HG03159 (cell line): ENCODE measurements at regions not wholly inside any gene's neighbourhood (a gene's known extent, or its start where the extent isn't known, plus 50 kb on each side); places are given as distances from the start of the nearest gene placed in this dataset.

Source experiments
- ATAC-seq: cut with Tn5 transposase; IDR thresholded peaks from one replicate; pipeline ENCODE4 v1.9.1; 2021; ENCODE audit warnings: mild to moderate bottlenecking, moderate library complexity; ENCODE audit not compliant: unreplicated experiment

DNA sequence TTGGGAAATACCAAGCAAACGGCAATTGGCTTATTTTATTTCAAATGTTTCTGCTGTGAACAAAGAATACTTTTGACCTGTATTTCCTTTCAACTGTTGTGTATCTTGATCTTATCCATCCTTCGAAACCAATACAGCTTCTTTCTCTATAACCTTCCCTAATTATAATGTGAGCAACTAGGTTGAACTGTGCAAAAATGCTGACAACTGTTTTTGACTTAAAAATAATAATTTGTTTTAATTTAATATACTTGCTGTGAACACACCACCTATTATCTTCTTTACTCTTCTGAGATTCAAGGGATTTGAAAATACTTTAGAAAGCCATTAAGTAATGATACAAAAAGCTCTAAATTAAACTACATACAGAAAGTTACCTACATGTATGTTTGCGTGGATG, 682.5 kb upstream of the CCDC179 start:
- no peak for ATAC-seq

DNA sequence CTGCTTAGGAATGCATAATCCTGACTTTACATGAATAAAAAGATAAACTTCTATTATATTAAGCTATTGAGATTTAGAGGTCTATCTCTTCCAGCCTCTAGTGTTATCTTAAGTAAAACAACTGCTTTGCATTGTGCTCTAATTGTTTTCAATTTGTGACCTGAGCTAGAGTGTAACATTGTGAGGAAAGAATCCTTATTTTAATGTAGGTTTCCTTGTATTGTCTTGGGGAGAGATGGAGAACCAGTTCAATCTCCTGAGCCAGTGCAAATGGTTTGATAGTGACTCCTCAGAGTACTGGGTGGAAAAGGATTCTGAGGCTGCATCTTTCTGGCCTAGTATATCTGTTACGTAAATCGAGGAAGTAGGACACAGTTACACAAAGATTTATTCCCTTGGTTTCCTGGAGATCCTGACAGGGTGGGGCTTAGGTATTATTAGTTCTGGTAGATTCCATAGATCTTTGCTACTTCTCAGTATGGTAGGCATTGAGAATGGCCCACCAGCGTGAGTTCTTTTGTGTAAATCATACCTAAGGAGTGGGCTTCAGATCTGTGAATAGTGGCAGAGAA, 683.5 kb upstream of the CCDC179 start:
- ATAC-seq, result no peak

DNA sequence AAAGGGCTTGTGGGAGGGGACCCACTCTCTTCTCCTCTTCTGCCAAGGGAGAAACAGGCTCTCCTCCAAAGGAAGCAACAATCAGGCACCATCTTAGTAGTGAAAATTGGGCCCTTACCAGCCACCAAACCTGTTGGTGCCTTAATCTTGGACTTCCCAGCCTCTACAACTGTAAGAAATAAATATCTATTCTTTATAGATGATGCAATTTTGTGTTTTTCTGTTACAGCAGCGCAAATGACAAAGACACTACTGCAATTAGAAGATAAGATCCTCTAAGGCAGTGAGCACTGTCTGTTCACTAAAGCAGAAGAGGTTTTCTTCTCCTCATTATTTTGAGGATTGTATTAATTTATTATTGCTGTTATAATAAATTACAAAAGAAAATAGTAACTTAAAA, 691.4 kb upstream of the CCDC179 start:
- no peak for ATAC-seq

DNA sequence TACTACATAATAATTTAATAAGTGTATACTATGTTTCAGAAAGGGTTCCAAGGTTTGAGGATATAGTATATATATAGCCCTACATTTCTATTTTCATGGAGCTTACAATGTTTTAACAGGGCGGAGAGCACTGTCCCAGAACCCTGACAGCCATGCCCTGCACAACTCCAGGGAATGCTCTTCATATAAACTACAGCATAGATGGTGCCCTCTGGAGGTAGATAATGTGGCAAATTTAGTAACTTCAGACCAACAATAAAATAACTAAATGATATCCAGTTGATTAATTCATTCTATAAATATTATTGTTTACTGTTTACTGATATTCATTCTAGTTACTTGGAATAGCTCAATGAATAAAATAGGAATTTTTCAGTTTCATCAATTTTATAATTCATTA, 693.7 kb upstream of the CCDC179 start:
- ATAC-seq, result no peak

DNA sequence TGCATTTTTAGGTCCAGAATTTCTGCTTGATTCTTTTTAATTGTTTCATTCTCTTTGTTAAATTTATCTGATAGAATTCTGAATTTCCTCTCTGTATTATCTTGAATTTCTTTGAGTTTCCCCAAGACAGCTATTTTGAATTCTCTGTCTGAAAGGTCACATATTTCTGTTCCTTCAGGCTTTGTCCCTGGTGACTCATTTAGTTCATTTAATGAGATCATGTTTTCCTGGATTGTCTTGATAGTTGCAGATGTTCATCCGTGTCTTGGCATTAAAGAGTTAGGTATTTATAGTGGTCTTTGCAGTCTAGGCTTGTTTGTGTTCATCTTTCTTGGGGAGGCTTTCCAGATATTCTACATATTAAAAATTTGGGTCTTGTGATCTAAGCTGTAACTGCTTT, 694.8 kb upstream of the CCDC179 start:
- no peak for ATAC-seq

DNA sequence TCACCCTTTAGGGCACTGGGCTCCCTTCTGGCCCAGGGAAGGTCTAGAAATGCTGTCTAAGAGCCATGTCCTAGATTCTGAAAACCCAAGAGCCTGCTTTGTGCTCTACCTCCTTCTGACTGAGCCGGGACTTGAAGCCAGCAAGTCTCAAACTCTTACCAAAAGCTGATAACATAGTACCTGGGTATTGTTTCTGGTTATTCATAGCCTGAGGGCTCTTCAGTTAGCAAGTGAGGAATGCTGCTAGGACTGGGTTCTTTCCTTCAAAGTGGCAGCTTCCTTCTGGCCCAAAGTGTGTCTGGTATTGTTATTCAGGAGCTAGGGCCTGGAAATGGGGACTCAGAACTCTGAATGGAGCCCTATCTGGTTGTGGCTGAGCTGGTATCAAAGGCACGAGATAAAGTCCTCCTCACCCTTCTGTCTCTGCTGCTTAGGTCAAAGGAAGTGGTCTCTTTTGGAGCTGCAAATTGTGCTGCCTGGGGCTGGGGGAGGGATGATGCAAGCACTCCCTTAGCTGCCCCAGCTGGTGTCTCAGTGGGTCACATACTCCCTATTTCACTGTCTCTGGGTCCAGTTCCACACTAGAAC, 696.0 kb upstream of the CCDC179 start:
- ATAC-seq, result no peak

DNA sequence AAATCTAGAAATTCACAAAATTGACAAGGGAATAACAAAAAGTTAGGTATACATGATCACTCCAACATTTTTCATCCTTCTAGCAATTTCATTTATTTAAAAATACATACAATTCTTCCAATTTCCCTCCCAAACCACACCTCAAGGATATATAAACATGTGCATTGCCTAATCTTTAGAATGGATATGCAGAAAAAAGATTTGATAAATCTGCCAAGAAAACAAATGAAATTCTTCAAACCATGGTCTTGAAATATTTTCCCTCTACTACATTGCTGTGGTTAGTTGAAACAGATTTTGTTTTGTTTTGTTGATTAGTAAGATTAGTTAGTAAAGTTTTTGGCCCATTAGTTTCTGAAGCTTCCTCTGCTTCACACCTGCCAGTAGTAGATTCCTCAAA, 703.3 kb upstream of the CCDC179 start:
- ATAC-seq, result no peak

DNA sequence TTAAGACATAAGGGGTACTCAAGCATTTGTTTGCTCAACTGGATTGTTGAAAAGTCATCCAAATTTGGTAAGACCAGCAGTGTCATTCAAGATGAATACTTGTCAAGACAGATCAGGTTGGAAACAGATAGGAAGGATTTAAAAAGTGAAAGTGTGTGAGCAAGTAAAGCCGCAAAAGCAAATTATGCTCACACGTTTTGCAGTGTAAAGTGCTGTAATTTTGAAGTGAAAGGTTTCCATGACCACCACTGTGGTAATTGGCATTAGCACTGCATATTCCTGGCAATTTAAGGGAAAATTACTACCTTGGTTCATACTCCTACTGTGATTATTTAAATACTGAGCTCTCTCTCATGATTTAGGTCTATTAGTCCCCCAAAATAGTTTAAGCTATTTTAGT, 704.1 kb upstream of the CCDC179 start:
- no peak for ATAC-seq

DNA sequence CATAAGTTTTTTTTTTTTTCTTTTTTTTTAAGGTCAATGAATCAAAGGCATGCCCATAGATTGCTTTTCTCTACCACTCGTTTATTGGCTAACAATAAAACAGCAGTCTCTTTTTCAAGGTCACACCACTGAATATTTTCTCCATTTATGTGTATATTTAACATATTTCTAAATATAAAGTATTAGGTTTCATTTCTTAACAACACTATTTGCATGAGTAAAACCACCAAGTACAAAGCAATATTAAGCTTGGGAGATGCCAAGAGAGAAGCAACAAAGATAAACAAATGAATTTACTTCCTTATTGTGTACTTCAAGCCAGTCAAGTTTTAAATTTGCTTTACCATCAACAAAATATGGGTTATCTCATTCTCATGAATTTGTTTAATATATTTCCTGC, 708.9 kb upstream of the CCDC179 start:
- ATAC-seq, result peak; percentile 39

DNA sequence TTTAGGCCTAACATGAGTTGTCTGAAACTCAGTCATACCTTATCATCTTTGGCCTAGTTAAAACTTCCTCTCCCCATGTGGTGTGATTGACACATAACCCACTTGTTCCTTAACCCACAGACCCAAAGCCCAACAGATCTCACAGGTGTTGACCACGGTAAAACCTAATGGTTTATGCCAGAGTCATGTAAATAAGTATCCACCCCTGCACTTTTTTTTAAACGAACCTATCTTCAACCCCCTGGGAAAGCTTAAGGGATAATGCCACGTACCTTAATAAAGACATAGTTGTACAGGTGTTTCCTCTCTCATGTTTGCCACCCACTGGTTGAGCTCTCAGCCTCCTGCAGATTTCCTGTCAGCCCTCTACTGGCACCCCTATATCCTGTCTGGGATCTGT, 709.3 kb upstream of the CCDC179 start:
- ATAC-seq, result peak; percentile 80

DNA sequence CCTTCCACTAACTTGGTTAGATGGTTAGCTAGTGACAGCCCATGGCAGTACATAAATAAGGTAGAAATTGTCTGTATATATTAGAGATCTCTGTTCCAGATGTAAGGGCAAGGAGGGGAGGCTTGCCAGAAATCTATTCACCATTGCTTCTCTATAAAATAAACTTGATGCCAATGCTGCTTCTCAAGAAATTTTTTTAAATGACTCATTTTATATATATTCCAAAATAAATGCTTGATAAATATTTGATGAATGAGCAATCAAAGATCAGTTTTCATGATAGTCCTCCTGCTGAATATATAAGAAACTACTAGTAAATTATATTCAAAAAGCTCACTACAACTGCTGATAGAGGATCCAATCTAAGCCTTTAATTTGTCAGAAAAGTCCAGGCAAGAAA, 710.6 kb upstream of the CCDC179 start:
- ATAC-seq, result no peak

DNA sequence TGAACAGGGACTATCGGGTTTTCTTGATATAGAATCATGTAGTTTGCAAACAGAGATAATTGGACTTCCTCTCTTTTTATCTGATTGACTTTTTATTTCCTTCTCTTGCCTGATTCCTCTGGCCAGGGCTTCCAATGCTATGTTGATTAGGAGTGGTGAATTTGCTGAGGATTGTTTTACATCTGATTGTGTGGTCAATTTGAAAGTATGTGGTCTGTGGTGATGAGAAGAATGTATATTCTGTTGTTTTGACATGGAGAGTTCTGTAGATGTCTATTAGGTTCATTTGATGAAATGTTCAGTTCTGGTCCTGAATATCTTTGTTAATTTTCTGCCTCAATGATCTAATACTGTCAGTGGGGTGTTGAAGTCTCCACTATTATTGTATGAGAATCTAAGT, 713.2 kb upstream of the CCDC179 start:
- no peak for ATAC-seq

DNA sequence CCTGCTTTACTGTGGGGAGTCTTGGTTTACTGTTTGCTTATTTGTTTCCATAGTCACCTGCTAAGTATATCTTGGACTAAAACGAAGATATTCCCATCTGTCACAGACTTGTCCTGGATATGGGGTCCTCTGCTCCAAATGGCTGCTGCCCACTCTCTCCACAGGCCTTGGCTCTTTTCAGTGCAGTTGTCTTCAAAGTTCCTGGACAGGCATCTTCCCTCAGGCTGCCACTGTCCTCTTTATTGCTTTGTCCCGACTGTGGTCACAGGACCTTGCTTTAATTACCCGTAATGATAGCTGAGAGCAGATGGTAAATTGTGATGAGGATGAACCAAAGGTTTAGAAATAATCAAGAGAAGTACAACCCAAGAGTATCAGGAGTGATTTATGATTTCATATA, 713.9 kb upstream of the CCDC179 start:
- no peak for ATAC-seq

DNA sequence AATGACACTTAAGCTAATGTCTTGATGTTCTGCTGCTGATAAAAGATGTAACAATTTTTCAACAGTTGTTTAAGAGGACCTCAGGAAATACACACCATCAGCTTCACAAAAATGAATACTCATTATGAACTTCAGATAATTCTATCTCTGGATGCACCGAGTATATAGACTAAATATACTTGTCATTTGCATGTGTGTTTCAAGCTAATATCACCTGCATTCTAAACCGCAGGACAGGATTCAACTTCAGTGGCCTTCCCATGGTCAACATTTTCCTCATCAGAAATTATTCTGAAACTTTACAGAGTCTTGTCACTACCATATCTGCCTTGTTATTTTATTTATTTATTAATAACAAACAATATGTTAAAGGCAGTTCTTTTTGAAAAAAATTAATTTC, 717.0 kb upstream of the CCDC179 start:
- ATAC-seq, result no peak

DNA sequence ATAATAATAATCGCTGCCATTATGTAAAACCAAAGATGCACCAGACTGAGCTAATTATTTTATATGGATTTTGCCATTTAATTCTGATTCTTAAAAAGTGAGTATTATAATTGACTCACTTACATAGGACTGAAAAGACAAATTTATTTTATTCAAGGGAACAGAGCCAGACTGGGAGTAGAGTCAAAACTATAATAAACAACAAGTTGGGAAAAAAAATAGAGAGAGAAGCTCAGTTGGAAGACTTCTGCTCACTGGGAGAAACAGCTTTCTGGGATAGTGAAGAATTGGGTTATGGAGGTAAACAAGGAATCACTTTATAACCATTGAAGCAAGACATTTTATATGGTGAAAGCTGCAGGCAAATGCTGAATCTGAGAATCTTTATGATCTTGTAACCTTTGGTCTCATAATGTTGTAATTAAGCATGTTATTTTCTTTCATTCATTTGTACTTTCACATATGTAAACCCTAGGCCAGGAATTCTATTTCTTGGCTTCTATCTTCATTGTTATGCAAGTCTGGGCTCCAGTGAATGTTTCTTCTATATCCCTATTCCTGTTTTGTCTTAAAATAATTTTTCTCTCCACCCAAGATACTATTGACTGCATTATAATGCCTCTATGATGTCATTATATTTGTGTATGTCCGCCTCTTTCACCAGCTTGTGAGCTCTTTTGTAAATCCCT, 725.3 kb upstream of the CCDC179 start:
- ATAC-seq, result no peak

DNA sequence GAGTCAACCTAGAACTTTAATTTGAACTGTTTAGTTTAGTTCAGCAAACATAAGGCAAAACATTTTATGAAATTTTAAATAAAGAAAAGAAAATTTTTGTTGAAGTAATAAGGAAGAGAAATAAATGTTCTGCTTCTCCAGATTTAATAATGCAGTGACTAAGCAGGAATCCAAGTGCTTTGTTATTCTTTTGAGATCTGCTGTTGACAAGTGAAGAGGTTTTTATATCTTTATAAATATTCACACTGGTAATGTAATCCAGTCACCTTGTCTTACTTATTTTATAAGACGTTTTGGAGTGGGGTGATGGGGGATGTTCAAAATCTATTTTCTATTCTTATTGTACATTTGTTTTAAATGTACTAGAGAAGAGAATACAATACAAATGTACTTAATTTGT, 725.9 kb upstream of the CCDC179 start:
- ATAC-seq, result no peak

DNA sequence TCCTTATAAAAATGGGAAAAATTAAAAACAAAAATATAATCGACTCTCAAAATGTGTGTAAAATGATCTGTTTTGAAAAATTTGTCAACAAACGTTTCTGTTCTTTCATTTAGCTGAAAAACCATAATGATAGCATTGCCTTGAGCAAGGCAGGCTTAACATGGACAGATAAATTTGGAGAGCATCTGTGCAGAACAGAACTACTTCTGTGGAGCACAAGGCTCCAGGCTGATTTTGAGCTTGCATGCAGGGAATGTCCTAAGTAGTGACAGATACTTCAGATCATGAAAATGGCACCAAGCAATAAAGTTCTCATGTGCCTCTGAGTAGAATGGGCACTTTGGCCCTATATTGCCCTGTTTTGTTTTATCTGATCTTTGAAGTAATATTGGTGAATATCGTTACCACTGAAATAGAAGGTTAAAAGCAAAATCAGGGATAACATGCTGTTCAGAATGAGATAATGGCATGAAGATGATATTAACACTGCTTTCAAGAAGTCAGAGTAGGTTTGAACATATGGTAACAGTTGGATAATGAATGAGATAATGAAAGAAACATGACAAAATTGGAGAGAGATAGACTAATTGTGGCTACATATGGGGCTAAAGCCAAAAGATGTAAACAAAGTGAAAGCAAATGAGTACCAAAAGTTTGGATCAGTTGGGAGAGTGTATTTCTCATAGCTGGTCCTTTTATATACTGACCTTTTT, 730.5 kb upstream of the CCDC179 start:
- ATAC-seq, result no peak

DNA sequence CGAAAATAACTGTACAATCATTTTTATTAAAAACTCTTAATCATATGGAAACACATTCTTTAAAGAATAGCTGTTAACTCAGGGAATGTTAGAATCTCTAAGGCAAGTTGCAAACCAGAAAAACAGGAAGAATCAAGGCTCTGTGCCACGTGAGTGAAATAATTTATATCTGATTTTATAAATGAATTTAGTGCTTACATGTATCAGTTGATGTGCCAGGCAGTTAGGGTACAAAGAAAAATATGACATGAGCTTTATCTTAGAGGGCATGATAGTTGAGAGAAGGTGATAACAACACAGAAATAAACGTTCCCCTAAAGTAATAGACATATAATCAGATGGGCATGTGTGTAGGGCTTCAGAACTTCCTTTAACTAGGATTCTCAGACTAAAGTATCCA, 734.5 kb upstream of the CCDC179 start:
- no peak for ATAC-seq

DNA sequence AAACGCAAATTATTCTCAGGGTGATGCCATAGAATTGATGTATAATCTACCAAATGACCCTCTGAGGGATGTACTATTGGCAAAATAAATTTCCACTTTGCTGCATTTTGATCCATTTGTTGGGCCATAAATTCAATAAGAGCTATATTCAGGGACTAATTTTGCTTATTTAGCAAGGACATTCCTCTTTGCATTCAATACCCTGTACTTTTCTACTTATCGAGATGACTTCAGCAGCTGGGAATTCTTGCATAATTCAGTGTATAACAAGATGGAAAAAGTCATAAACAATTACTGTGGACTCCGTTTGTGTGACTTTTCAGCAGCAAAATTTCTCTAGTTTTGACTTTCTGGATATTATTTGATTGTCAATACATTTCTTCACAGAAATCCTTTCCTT, 744.7 kb upstream of the CCDC179 start:
- ATAC-seq, result no peak

DNA sequence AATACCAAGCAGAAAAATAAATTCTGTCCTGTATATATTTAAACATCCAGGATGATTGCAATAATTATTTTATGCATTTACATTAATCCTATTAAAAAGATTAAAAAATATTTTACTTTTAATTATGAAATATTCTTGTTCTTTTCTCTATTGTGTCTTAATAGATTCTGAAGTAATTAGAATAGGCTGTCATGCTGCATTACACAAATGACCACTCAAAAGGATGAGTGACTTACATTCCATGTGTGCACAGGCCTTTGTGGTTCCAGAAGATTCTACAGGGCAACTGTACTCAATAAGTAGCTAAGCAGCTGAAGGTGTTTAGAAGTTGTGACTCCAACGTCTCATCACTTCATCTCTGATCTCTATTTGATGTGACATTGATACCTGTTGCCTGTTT, 745.9 kb upstream of the CCDC179 start:
- ATAC-seq, result no peak

DNA sequence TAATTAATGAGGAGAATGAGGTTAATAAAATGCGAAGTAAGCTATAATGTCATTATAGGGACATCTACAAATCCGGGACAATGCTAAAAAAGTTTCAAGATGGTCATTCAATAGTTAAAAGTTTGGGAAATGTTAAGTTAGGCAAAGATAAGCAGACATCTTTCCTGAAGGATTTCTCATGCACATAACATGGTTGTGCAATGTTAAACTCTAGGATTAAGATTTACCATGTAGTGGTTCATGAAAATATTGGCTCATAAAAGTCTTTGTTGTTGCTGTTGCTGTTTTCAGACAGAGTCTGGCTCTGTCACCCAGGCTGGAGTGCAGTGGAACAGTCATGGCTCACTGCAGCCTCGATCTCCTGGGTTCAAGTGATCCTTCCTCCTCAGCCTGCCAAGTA, 751.5 kb upstream of the CCDC179 start:
- ATAC-seq, result no peak

DNA sequence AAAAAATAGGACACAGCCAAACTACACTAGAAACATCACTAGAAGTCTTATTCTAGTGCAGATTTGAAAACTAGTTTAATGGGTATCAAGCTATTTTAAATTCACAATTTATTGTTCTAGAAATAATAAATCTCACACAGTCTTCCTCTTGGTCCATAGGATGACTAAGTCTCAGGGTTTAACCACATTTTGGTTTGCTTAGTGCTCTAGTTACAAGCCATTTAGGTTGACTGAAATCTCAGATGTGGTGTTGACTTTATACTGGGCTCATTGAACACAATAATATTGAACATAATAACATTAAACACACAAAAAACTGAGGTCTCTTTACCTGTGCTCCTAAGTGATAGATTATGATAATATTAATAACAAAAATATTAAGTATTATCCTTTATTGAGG, 760.3 kb upstream of the CCDC179 start:
- no peak for ATAC-seq
